ENCODE measurements at regions not wholly inside any gene's neighbourhood (a gene's known extent, or its start where the extent isn't known, plus 50 kb on each side); places are given as distances from the start of the nearest gene placed in this dataset.

DNA sequence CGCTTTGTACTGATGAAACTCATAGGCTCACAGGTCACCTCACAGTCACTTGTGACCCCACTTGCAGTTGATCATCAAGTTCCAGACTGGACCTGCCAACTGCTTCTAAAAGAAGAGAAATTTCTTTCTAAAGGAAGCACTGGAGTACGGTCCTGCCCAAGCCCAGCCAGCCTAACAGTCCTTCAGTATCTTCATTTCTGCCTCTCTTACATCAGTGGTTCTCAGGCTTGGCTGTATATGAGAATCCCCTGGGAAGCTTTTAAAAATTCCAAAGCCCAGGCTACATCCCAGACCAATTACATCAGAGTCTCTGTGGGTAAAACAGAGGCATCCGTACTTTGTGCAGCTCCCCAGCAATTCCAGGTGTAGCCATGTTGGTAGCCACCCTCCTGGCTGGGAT lies 282.1 kb downstream of the NFIB start:
- Histone ChIP-seq H3K36me3 (ENCODE audit: control insufficient read depth, insufficient read depth, low read length) (no peaks in the 10 kb centered on the region), H3K27me3 (replicated peaks; ENCODE audit: control insufficient read depth, insufficient read depth, low read length) (no peaks in the 10 kb centered on the region), H3K4me3 (replicated peaks; ENCODE audit: low read depth, low read length) (no peak overlapping the region)
- no peak for DNase-seq (ENCODE audit: extremely low read depth, insufficient read length)
- TF ChIP-seq, protein P1, sequence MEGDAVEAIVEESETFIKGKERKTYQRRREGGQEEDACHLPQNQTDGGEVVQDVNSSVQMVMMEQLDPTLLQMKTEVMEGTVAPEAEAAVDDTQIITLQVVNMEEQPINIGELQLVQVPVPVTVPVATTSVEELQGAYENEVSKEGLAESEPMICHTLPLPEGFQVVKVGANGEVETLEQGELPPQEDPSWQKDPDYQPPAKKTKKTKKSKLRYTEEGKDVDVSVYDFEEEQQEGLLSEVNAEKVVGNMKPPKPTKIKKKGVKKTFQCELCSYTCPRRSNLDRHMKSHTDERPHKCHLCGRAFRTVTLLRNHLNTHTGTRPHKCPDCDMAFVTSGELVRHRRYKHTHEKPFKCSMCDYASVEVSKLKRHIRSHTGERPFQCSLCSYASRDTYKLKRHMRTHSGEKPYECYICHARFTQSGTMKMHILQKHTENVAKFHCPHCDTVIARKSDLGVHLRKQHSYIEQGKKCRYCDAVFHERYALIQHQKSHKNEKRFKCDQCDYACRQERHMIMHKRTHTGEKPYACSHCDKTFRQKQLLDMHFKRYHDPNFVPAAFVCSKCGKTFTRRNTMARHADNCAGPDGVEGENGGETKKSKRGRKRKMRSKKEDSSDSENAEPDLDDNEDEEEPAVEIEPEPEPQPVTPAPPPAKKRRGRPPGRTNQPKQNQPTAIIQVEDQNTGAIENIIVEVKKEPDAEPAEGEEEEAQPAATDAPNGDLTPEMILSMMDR (IDR thresholded peaks at IDR 0.05; ENCODE audit: insufficient read depth, low read length, poor library complexity, severe bottlenecking) = no peak

DNA sequence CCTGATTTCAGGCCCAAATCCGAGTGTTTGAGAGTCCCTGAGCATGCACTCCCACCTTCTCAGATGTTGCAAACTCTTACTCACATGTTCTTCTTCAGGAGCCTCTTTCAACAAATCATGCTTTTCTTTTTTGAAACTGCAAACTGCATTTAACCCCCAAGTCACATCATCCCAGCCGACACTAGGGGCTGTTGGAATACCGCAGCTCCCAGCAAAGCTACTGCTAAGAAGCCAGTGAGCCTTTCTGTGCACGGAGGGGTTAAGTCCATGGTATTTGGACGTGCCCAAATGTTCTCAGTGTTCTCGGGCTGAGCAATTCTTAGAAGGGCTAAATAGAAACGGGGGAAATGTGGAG lies 282.9 kb downstream of the NFIB start:
- DNase-seq (ENCODE audit: extremely low read depth, insufficient read length) = no peak
- TF ChIP-seq, protein P1 (IDR thresholded peaks at IDR 0.05; ENCODE audit: insufficient read depth, low read length, poor library complexity, severe bottlenecking) = no peak
- Histone ChIP-seq H3K27me3 (replicated peaks; ENCODE audit: control insufficient read depth, insufficient read depth, low read length) (no peaks in the 10 kb centered on the region), H3K36me3 (ENCODE audit: control insufficient read depth, insufficient read depth, low read length) (no peaks in the 10 kb centered on the region), H3K4me3 (replicated peaks; ENCODE audit: low read depth, low read length) (no peak overlapping the region)

DNA sequence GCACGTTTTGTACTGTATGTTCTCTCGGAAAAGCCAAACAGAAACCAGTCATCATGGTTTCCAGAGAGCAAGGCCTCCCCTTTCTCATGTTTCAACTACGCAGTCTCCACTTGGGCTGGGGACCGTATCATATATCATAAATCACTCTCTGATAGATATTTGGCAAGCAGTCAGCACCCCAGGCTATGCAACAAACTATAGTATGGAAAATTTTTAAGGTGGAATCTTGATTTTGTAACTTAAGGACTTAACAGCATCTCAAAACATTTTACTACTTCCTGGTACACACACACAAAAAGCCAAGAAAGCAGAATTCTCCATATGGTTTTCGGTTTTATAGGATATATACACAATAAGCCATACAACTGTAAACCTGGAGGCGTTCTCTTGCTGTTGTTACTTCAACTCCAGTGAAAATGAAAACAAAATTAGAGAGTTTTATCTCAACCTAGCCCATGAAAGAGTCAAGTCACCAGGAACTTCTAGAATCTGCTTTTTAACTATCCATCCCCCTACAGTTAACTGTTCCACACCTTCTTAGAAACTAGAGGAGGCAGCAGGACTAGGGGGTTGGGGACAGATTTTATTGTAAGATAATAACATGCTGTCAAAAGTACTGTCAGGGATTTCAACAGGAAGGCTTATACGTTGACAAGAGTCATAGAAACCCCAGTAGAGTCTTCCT lies 283.4 kb downstream of the NFIB start:
- TF ChIP-seq, protein P1 (IDR thresholded peaks at IDR 0.05; ENCODE audit: insufficient read depth, low read length, poor library complexity, severe bottlenecking) = no peak
- Histone ChIP-seq H3K36me3 (ENCODE audit: control insufficient read depth, insufficient read depth, low read length) (no peaks in the 10 kb centered on the region), H3K4me3 (replicated peaks; ENCODE audit: low read depth, low read length) (no peak overlapping the region), H3K27me3 (replicated peaks; ENCODE audit: control insufficient read depth, insufficient read depth, low read length) (no peaks in the 10 kb centered on the region)
- DNase-seq (ENCODE audit: extremely low read depth, insufficient read length) = no peak

DNA sequence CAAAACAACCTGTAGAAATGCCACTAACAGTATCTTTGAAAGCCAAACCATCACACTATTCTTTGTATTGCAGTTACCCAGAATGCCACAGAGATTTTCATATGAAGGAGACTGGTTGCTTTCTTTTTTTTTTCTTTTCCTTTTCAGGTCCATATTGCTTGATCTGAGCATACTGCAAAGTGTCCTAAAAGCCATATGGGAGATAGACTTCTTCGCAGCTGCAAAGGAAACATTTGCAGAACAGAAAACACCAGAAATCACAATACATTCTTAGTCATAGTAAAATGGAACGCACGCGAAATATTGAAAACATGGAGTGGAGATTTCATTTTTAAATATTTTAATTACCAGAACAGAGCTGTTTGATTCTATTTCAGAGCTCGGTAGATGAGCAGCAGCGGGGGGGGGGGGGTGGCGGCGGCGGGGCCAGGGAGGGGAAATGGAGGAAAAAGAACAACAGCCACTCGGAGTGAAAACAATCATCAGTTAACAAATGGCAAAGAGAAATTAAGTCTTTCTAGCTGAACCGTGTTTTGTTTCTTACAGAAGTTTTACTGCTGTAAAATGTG lies 284.1 kb downstream of the NFIB start:
- no peak for DNase-seq (ENCODE audit: extremely low read depth, insufficient read length)
- Histone ChIP-seq H3K4me3 (replicated peaks; ENCODE audit: low read depth, low read length) (no peak overlapping the region), H3K27me3 (replicated peaks; ENCODE audit: control insufficient read depth, insufficient read depth, low read length) (no peaks in the 10 kb centered on the region), H3K36me3 (ENCODE audit: control insufficient read depth, insufficient read depth, low read length) (no peaks in the 10 kb centered on the region)
- TF ChIP-seq, protein P1 (IDR thresholded peaks at IDR 0.05; ENCODE audit: insufficient read depth, low read length, poor library complexity, severe bottlenecking) = no peak

DNA sequence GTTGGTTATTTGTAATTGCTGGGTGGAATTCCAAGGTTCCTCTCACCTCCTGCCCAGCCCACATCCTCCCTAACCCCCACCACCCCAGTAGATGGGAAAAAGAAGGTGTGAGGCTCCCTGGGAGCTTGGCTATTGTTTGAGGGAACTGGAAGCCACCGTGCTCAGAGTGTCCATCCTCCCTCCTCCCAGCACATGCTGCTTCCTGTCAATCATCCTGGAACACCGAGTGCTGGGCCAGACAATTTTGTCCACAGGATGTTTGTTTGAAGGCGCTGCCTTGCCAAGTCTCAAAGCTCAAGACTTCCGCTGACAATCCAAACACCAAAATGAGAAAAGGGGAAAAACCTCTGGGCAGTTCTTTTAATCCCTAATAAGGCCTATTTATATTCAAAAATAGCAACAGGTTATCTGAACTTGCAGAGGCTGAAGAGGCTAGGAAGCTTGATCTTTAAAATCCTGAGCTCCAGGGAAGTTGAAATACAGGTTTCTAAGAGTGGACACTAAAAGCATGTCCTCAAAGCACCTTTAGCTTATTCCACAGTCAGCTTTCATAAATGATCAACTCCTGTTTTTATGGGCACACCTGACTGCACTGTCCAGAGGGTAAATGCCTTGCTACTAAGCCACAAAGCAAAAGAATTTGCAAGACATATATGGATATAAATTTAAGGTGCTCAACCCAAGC lies 286.7 kb downstream of the NFIB start:
- DNase-seq (ENCODE audit: extremely low read depth, insufficient read length) = no peak
- H3K4me3 ChIP-seq (replicated peaks; ENCODE audit: low read depth, low read length) = no peak overlapping the region
- no peaks in the 10 kb centered on the region for H3K27me3 ChIP-seq (replicated peaks; ENCODE audit: control insufficient read depth, insufficient read depth, low read length)
- no peaks in the 10 kb centered on the region for H3K36me3 ChIP-seq (ENCODE audit: control insufficient read depth, insufficient read depth, low read length)
- TF ChIP-seq, protein P1 (IDR thresholded peaks at IDR 0.05; ENCODE audit: insufficient read depth, low read length, poor library complexity, severe bottlenecking) = no peak
